ENCODE measurements at regions not wholly inside any gene's neighbourhood (a gene's known extent, or its start where the extent isn't known, plus 50 kb on each side); places are given as distances from the start of the nearest gene placed in this dataset.

GRCh38 chr2:14923820-14924580 is 291.5 kb downstream of the LRATD1 start:
- DNase-seq: no peak

- DNase-seq: no peak
Measured at GRCh38 chr2:14925471-14925870, 293.0 kb downstream of the LRATD1 start.

GRCh38 chr2:14927021-14927564 is 294.6 kb downstream of the LRATD1 start:
- DNase-seq: no peak

GRCh38 chr2:14928056-14928455 is 295.5 kb downstream of the LRATD1 start:
- no peak for DNase-seq

- DNase-seq: no peak
Measured at GRCh38 chr2:14930441-14930840, 297.9 kb downstream of the LRATD1 start.

GRCh38 chr2:14932285-14932684 is 299.8 kb downstream of the LRATD1 start:
- DNase-seq: no peak

- no peak for DNase-seq
Measured at GRCh38 chr2:14933753-14934152, 301.2 kb downstream of the LRATD1 start.

- DNase-seq: no peak
Measured at GRCh38 chr2:14936426-14936825, 303.9 kb downstream of the LRATD1 start.

GRCh38 chr2:14937336-14937735 is 304.8 kb downstream of the LRATD1 start:
- no peak for DNase-seq

GRCh38 chr2:14941151-14941631 is 308.7 kb downstream of the LRATD1 start:
- DNase-seq: no peak

GRCh38 chr2:14942987-14943386 is 310.5 kb downstream of the LRATD1 start:
- DNase-seq: no peak

- no peak for DNase-seq
Measured at GRCh38 chr2:14944562-14945346, 312.2 kb downstream of the LRATD1 start.

- DNase-seq: no peak
Measured at GRCh38 chr2:14951569-14952285, 319.2 kb downstream of the LRATD1 start.

- DNase-seq: no peak
Measured at GRCh38 chr2:14952400-14952963, 320.0 kb downstream of the LRATD1 start.

GRCh38 chr2:14960686-14961324 is 328.3 kb downstream of the LRATD1 start:
- DNase-seq: no peak

- DNase-seq: no peak
Measured at GRCh38 chr2:14967729-14968128, 335.2 kb downstream of the LRATD1 start.

- DNase-seq: no peak
Measured at GRCh38 chr2:14975381-14975780, 342.9 kb downstream of the LRATD1 start.

- DNase-seq: no peak
Measured at GRCh38 chr2:14977021-14977420, 344.5 kb downstream of the LRATD1 start.

GRCh38 chr2:14978845-14979244 is 346.3 kb downstream of the LRATD1 start:
- no peak for DNase-seq

GRCh38 chr2:14982790-14983189 is 350.3 kb downstream of the LRATD1 start:
- no peak for DNase-seq

GRCh38 chr2:14988600-14988999 is 356.1 kb downstream of the LRATD1 start:
- DNase-seq: no peak

GRCh38 chr2:14991723-14992122 is 359.2 kb downstream of the LRATD1 start:
- DNase-seq: no peak
